Fibroblast of lung (primary cell): ENCODE measurements at regions not wholly inside any gene's neighbourhood (a gene's known extent, or its start where the extent isn't known, plus 50 kb on each side); places are given as distances from the start of the nearest gene placed in this dataset.

Experiments
- CTCF ChIP-seq, 2 donors: IDR thresholded peaks in 1 of 2; conservative IDR thresholded peaks in 1 of 2; 1 replicate in 1 of 2; 2 replicates in 1 of 2; pipeline ENCODE4 v1.5.1; 2011 to 2012; ENCODE audit warnings: low read length in 2 of 2, control low read depth in 1 of 2, inconsistent platforms in 1 of 2, low read depth in 1 of 2, mild to moderate bottlenecking in 1 of 2
- EZH2 ChIP-seq: IDR thresholded peaks from 2 replicates; pipeline ENCODE4 v1.5.1; 2012; ENCODE audit warnings: low read length, control low read depth, mild to moderate bottlenecking; ENCODE audit errors: missing control alignments

GRCh38 chr4:111519683-111520082, 625.6 kb upstream of the FAM241A start:
- TF ChIP-seq CTCF (conservative IDR thresholded peaks at IDR 0.05 in 1 of 2, IDR thresholded peaks at IDR 0.05 in 1 of 2; ENCODE audit: low read depth in 1 of 2, low read length in 2 of 2): no peak
- TF ChIP-seq EZH2: no peak
